ENCODE measurements at regions not wholly inside any gene's neighbourhood (a gene's known extent, or its start where the extent isn't known, plus 50 kb on each side); places are given as distances from the start of the nearest gene placed in this dataset.

DNA sequence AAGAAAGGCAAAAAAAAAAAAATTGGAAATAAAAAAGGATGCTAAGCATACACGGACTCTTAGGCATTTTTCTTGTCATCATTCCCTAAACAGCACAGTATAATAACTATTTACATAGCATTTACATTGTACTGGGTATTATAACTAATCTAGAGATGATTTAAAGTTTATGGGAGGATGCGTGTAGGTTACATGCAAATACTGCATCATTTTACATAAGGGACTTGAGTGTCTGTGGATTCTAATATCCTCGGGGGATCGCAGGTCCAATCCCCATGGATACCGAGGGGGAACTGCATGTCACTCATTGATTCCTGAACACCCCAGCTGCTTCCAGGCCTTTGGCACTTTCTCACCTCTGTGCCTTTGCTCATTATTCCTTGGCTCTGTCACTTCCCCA is 57.8 kb upstream of the SIPA1L2 start:
- TF ChIP-seq POLR2A (IDR thresholded peaks at IDR 0.05) (no peak), CTCF (IDR thresholded peaks at IDR 0.05) (no peak), EP300 (IDR thresholded peaks at IDR 0.05) (no peak), POLR2AphosphoS5 (IDR thresholded peaks at IDR 0.05) (no peak)
